ENCODE measurements at regions not wholly inside any gene's neighbourhood (a gene's known extent, or its start where the extent isn't known, plus 50 kb on each side); places are given as distances from the start of the nearest gene placed in this dataset.

- H3K36me3 Mint-ChIP-seq (ENCODE audit: unreplicated experiment), result no peaks in the 10 kb centered on the region
- peaks cover 3% of the 10 kb centered on the region for H3K27me3 Mint-ChIP-seq (ENCODE audit: unreplicated experiment)
- DNase-seq (ENCODE audit: extremely low spot score, unreplicated experiment), result no peak
- H3K27ac Mint-ChIP-seq (ENCODE audit: unreplicated experiment), result no peak overlapping the region
- no peak for TF ChIP-seq CTCF (IDR thresholded peaks at IDR 0.05)
- H3K9me3 Mint-ChIP-seq (ENCODE audit: unreplicated experiment), result no peaks in the 10 kb centered on the region
- no peaks in the 10 kb centered on the region for H3K4me1 Mint-ChIP-seq (ENCODE audit: unreplicated experiment)
- H3K4me3 Mint-ChIP-seq (ENCODE audit: unreplicated experiment), result no peak overlapping the region
These were observed 288.5 kb upstream of the CNR1 start for GRCh38 chr6:88454658-88455057.

- H3K4me1 Mint-ChIP-seq (ENCODE audit: unreplicated experiment), result no peaks in the 10 kb centered on the region
- no peaks in the 10 kb centered on the region for H3K9me3 Mint-ChIP-seq (ENCODE audit: unreplicated experiment)
- DNase-seq (ENCODE audit: extremely low spot score, unreplicated experiment), result no peak
These were observed 283.6 kb upstream of the CNR1 start for GRCh38 chr6:88449770-88450169.

GRCh38 chr6:88445188-88445965 is 279.2 kb upstream of the CNR1 start:
- Mint-ChIP-seq H3K4me1 (ENCODE audit: unreplicated experiment) (no peaks in the 10 kb centered on the region), H3K27me3 (ENCODE audit: unreplicated experiment) (no peaks in the 10 kb centered on the region), H3K27ac (ENCODE audit: unreplicated experiment) (no peak overlapping the region), H3K4me3 (ENCODE audit: unreplicated experiment) (no peak overlapping the region), H3K9me3 (ENCODE audit: unreplicated experiment) (peaks cover 3% of the 10 kb centered on the region), H3K36me3 (ENCODE audit: unreplicated experiment) (no peaks in the 10 kb centered on the region)
- no peak for DNase-seq (ENCODE audit: extremely low spot score, unreplicated experiment)
- TF ChIP-seq CTCF (IDR thresholded peaks at IDR 0.05), result no peak

More at GRCh38 chr6:88449770-88450169, 283.6 kb upstream of the CNR1 start:
- no peak overlapping the region for H3K4me3 Mint-ChIP-seq (ENCODE audit: unreplicated experiment)
- no peaks in the 10 kb centered on the region for H3K27me3 Mint-ChIP-seq (ENCODE audit: unreplicated experiment)
- H3K27ac Mint-ChIP-seq (ENCODE audit: unreplicated experiment), result no peak overlapping the region
- no peaks in the 10 kb centered on the region for H3K36me3 Mint-ChIP-seq (ENCODE audit: unreplicated experiment)
- TF ChIP-seq CTCF (IDR thresholded peaks at IDR 0.05), result no peak

GRCh38 chr6:88443554-88443953 is 277.4 kb upstream of the CNR1 start:
- Mint-ChIP-seq H3K9me3 (ENCODE audit: unreplicated experiment) (peaks cover 6% of the 10 kb centered on the region), H3K4me3 (ENCODE audit: unreplicated experiment) (no peak overlapping the region), H3K27me3 (ENCODE audit: unreplicated experiment) (no peaks in the 10 kb centered on the region), H3K36me3 (ENCODE audit: unreplicated experiment) (no peaks in the 10 kb centered on the region), H3K4me1 (ENCODE audit: unreplicated experiment) (no peaks in the 10 kb centered on the region), H3K27ac (ENCODE audit: unreplicated experiment) (no peak overlapping the region)
- TF ChIP-seq CTCF (IDR thresholded peaks at IDR 0.05), result no peak
- DNase-seq (ENCODE audit: extremely low spot score, unreplicated experiment), result no peak

GRCh38 chr6:88442737-88443136 is 276.6 kb upstream of the CNR1 start:
- Mint-ChIP-seq H3K27ac (ENCODE audit: unreplicated experiment) (no peak overlapping the region), H3K9me3 (ENCODE audit: unreplicated experiment) (peaks cover 6% of the 10 kb centered on the region), H3K4me3 (ENCODE audit: unreplicated experiment) (no peak overlapping the region), H3K36me3 (ENCODE audit: unreplicated experiment) (no peaks in the 10 kb centered on the region), H3K27me3 (ENCODE audit: unreplicated experiment) (no peaks in the 10 kb centered on the region), H3K4me1 (ENCODE audit: unreplicated experiment) (no peaks in the 10 kb centered on the region)
- no peak for TF ChIP-seq CTCF (IDR thresholded peaks at IDR 0.05)
- no peak for DNase-seq (ENCODE audit: extremely low spot score, unreplicated experiment)
